K562 (cell line): ENCODE measurements at regions not wholly inside any gene's neighbourhood (a gene's known extent, or its start where the extent isn't known, plus 50 kb on each side); places are given as distances from the start of the nearest gene placed in this dataset.

Source experiments
- CREM ChIP-seq: IDR thresholded peaks from 2 replicates; pipeline ENCODE4 v1.6.1; 2014; ENCODE audit warnings: antibody characterized with exemption, low read depth
- FIP1L1 ChIP-seq: fragments of 200-400 bp; formaldehyde crosslinking; IDR thresholded peaks from 2 replicates; pipeline ENCODE4 v1.6.1; 2018; ENCODE audit warnings: mild to moderate bottlenecking, low read depth, low read length; ENCODE audit not compliant: poor library complexity, severe bottlenecking
- NRF1 ChIP-seq, 2 experiments: fragments of 450-650 bp; IDR thresholded peaks in 1 of 2; conservative IDR thresholded peaks in 1 of 2; 2 replicates each; pipeline ENCODE4 v1.6.1; 2014; ENCODE audit warnings: mild to moderate bottlenecking in 2 of 2
- POLR2B ChIP-seq: fragments of 450-650 bp; IDR thresholded peaks from 2 replicates; pipeline ENCODE4 v1.6.1; 2018; ENCODE audit warnings: low read depth; ENCODE audit not compliant: partially characterized antibody
- SMAD3 ChIP-seq: fragments of 450-650 bp; formaldehyde crosslinking; conservative IDR thresholded peaks from 2 replicates; pipeline ENCODE4 v1.4.0; 2020; ENCODE audit warnings: mild to moderate bottlenecking
- TCF3 ChIP-seq: sonication (generic); formaldehyde crosslinking; IDR thresholded peaks from 2 replicates; pipeline ENCODE4 v1.4.0; 2020; ENCODE audit warnings: mild to moderate bottlenecking, missing genetic modification reagents
- TF ChIP-seq, protein P1 (sequence below): sonication (generic); formaldehyde crosslinking; IDR thresholded peaks from 2 replicates; pipeline ENCODE4 v1.9.0; 2022; ENCODE audit warnings: mild to moderate bottlenecking, missing genetic modification reagents
- TF ChIP-seq, protein P2 (sequence below), 2 experiments: fragments of 450-650 bp; formaldehyde crosslinking in 1 of 2; IDR thresholded peaks; 2 replicates each; pipeline versions ENCODE4 v1.4.0 to v1.6.1; 2014 to 2020; ENCODE audit warnings: mild to moderate bottlenecking in 2 of 2, borderline replicate concordance in 1 of 2, low read depth in 1 of 2

DNA sequence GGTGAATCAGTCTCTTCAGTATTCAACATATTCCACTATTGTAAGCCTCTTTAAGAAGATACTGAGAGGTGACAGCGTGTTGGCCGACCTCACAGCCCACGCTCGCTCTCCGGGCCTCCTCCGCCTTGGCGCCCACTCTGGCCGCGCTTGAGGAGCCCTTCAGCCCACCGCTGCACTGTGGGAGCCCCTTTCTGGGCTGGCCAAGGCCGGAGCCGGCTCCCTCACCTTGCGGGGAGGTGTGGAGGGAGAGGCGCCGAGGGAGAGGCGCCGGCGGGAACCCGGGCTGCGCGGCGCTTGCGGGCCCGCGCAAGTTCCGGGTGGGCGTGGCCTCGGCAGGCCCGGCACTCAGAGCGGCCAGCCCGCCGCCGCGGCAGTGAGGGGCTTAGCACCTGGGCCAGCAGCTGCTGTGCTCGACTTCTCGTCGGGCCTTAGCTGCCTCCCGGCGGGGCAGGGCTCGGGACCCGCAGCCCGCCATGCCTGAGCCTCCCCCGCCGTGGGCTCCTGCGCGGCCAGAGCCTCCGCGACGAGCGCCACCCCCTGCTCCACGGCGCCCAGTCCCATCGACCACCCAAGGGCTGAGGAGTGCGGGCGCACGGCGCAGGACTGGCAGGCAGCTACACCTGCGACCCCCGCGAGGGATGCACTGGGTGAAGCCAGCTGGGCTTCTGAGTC, 306.4 kb downstream of the SEMA3D start (continued):
- TF ChIP-seq FIP1L1 (peak; percentile 87), TCF3 (CRISPR knock-in tag) (peak; percentile 12), POLR2B (peak; percentile 83), CREM (peak; percentile 79), SMAD3 (CRISPR knock-in tag) (peak; percentile 27; the same call in 1 of the 2 replicates), NRF1 (conservative IDR thresholded peaks at IDR 0.05 in 1 of 2, IDR thresholded peaks at IDR 0.05 in 1 of 2) (peak; percentile 91 to 92)
- TF ChIP-seq, protein P1, sequence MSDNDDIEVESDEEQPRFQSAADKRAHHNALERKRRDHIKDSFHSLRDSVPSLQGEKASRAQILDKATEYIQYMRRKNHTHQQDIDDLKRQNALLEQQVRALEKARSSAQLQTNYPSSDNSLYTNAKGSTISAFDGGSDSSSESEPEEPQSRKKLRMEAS (CRISPR knock-in tag) = peak; percentile 64
- TF ChIP-seq, protein P2, sequence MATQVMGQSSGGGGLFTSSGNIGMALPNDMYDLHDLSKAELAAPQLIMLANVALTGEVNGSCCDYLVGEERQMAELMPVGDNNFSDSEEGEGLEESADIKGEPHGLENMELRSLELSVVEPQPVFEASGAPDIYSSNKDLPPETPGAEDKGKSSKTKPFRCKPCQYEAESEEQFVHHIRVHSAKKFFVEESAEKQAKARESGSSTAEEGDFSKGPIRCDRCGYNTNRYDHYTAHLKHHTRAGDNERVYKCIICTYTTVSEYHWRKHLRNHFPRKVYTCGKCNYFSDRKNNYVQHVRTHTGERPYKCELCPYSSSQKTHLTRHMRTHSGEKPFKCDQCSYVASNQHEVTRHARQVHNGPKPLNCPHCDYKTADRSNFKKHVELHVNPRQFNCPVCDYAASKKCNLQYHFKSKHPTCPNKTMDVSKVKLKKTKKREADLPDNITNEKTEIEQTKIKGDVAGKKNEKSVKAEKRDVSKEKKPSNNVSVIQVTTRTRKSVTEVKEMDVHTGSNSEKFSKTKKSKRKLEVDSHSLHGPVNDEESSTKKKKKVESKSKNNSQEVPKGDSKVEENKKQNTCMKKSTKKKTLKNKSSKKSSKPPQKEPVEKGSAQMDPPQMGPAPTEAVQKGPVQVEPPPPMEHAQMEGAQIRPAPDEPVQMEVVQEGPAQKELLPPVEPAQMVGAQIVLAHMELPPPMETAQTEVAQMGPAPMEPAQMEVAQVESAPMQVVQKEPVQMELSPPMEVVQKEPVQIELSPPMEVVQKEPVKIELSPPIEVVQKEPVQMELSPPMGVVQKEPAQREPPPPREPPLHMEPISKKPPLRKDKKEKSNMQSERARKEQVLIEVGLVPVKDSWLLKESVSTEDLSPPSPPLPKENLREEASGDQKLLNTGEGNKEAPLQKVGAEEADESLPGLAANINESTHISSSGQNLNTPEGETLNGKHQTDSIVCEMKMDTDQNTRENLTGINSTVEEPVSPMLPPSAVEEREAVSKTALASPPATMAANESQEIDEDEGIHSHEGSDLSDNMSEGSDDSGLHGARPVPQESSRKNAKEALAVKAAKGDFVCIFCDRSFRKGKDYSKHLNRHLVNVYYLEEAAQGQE (IDR thresholded peaks at IDR 0.05; ENCODE audit: borderline replicate concordance) = peak; percentile 54; the same call in 1 of the 2 replicates
- TF ChIP-seq, protein P2 (CRISPR knock-in tag; IDR thresholded peaks at IDR 0.05; ENCODE audit: low read depth) = peak; percentile 79
- TF ChIP-seq, all 486 proteins: peak for 132; not testable (repeated sequence) for 354
